ENCODE measurements at regions not wholly inside any gene's neighbourhood (a gene's known extent, or its start where the extent isn't known, plus 50 kb on each side); places are given as distances from the start of the nearest gene placed in this dataset.
"Not testable (repeated sequence)": the region's sequence is repeated elsewhere in the genome, so short reads cannot be mapped to it uniquely, and the experiment has no call there.

- TF ChIP-seq, protein P1, sequence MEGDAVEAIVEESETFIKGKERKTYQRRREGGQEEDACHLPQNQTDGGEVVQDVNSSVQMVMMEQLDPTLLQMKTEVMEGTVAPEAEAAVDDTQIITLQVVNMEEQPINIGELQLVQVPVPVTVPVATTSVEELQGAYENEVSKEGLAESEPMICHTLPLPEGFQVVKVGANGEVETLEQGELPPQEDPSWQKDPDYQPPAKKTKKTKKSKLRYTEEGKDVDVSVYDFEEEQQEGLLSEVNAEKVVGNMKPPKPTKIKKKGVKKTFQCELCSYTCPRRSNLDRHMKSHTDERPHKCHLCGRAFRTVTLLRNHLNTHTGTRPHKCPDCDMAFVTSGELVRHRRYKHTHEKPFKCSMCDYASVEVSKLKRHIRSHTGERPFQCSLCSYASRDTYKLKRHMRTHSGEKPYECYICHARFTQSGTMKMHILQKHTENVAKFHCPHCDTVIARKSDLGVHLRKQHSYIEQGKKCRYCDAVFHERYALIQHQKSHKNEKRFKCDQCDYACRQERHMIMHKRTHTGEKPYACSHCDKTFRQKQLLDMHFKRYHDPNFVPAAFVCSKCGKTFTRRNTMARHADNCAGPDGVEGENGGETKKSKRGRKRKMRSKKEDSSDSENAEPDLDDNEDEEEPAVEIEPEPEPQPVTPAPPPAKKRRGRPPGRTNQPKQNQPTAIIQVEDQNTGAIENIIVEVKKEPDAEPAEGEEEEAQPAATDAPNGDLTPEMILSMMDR (IDR thresholded peaks at IDR 0.05 in 2 of 3, conservative IDR thresholded peaks at IDR 0.05 in 1 of 3; ENCODE audit: borderline replicate concordance in 1 of 3, insufficient read depth in 1 of 3, low read depth in 2 of 3, low read length in 2 of 3): not testable (repeated sequence)
- TF ChIP-seq EZH2 (IDR thresholded peaks at IDR 0.05); EZH2phosphoT487 (IDR thresholded peaks at IDR 0.05; ENCODE audit: borderline replicate concordance); POLR2AphosphoS5 (IDR thresholded peaks at IDR 0.05; ENCODE audit: low read depth, low read length); POLR2A (IDR thresholded peaks at IDR 0.05; ENCODE audit: borderline replicate concordance, extremely low read depth, insufficient read depth, insufficient read length); REST (IDR thresholded peaks at IDR 0.05; ENCODE audit: low read depth): not testable (repeated sequence)
Observed at GRCh38 chr7:32775809-32776208, 115.8 kb downstream of the KBTBD2 start.
